ENCODE measurements at regions not wholly inside any gene's neighbourhood (a gene's known extent, or its start where the extent isn't known, plus 50 kb on each side); places are given as distances from the start of the nearest gene placed in this dataset.
"Not testable (repeated sequence)": the region's sequence is repeated elsewhere in the genome, so short reads cannot be mapped to it uniquely, and the experiment has no call there.

GRCh38 chr7:53596230-53596629 lies 560.8 kb downstream of the POM121L12 start:
- in situ Hi-C loops (cut with HindIII; ENCODE audit: low pct_unique_long_range_greater_than_20kb, low sequenced_read_pairs): no loop called here
- DNase-seq (ENCODE audit: low read depth): peak; percentile 29

GRCh38 chr7:53600296-53600695 lies 564.9 kb downstream of the POM121L12 start:
- no peak for DNase-seq (ENCODE audit: low read depth)
- in situ Hi-C loops (cut with HindIII; ENCODE audit: low pct_unique_long_range_greater_than_20kb, low sequenced_read_pairs): no loop called here

GRCh38 chr7:53602817-53603418 lies 567.5 kb downstream of the POM121L12 start:
- DNase-seq (ENCODE audit: low read depth): no peak
- in situ Hi-C loops (cut with HindIII; ENCODE audit: low pct_unique_long_range_greater_than_20kb, low sequenced_read_pairs): no loop called here

- DNase-seq (ENCODE audit: low read depth): no peak
- in situ Hi-C loops (cut with HindIII; ENCODE audit: low pct_unique_long_range_greater_than_20kb, low sequenced_read_pairs): no loop called here
Measured at GRCh38 chr7:53603461-53603860, 568.0 kb downstream of the POM121L12 start.

- no peak for DNase-seq (ENCODE audit: low read depth)
- in situ Hi-C loops (cut with HindIII; ENCODE audit: low pct_unique_long_range_greater_than_20kb, low sequenced_read_pairs): no loop called here
Measured at GRCh38 chr7:53604201-53604600, 568.8 kb downstream of the POM121L12 start.

- no peak for DNase-seq (ENCODE audit: low read depth)
- in situ Hi-C loops (cut with HindIII; ENCODE audit: low pct_unique_long_range_greater_than_20kb, low sequenced_read_pairs): no loop called here
Measured at GRCh38 chr7:53607961-53608360, 572.5 kb downstream of the POM121L12 start.

GRCh38 chr7:53609185-53609584 lies 573.8 kb downstream of the POM121L12 start:
- DNase-seq (ENCODE audit: low read depth): no peak
- in situ Hi-C loops (cut with HindIII; ENCODE audit: low pct_unique_long_range_greater_than_20kb, low sequenced_read_pairs): no loop called here

GRCh38 chr7:53611043-53611442 lies 575.6 kb downstream of the POM121L12 start:
- DNase-seq (ENCODE audit: low read depth): no peak
- in situ Hi-C loops (cut with HindIII; ENCODE audit: low pct_unique_long_range_greater_than_20kb, low sequenced_read_pairs): no loop called here

GRCh38 chr7:53624356-53624755 lies 588.9 kb downstream of the POM121L12 start:
- no peak for DNase-seq (ENCODE audit: low read depth)
- in situ Hi-C loops (cut with HindIII; ENCODE audit: low pct_unique_long_range_greater_than_20kb, low sequenced_read_pairs): no loop called here

- DNase-seq (ENCODE audit: low read depth): no peak
- in situ Hi-C loops (cut with HindIII; ENCODE audit: low pct_unique_long_range_greater_than_20kb, low sequenced_read_pairs): no loop called here
Measured at GRCh38 chr7:53628775-53629174, 593.3 kb downstream of the POM121L12 start.

- DNase-seq (ENCODE audit: low read depth); in situ Hi-C loops (cut with HindIII; ENCODE audit: low pct_unique_long_range_greater_than_20kb, low sequenced_read_pairs): not testable (repeated sequence)
Measured at GRCh38 chr7:53635251-53635650, 599.8 kb downstream of the POM121L12 start.

- DNase-seq (ENCODE audit: low read depth): no peak
Measured at GRCh38 chr7:53638517-53638916, 603.1 kb downstream of the POM121L12 start.

GRCh38 chr7:53641091-53641490 lies 605.7 kb downstream of the POM121L12 start:
- no peak for DNase-seq (ENCODE audit: low read depth)
- in situ Hi-C loops (cut with HindIII; ENCODE audit: low pct_unique_long_range_greater_than_20kb, low sequenced_read_pairs): no loop called here

More at GRCh38 chr7:53638517-53638916, 603.1 kb downstream of the POM121L12 start:
- in situ Hi-C loops (cut with HindIII; ENCODE audit: low pct_unique_long_range_greater_than_20kb, low sequenced_read_pairs): no loop called here

GRCh38 chr7:53642361-53642760 lies 606.9 kb downstream of the POM121L12 start:
- no peak for DNase-seq (ENCODE audit: low read depth)
- in situ Hi-C loops (cut with HindIII; ENCODE audit: low pct_unique_long_range_greater_than_20kb, low sequenced_read_pairs): no loop called here

- no peak for DNase-seq (ENCODE audit: low read depth)
- in situ Hi-C loops (cut with HindIII; ENCODE audit: low pct_unique_long_range_greater_than_20kb, low sequenced_read_pairs): no loop called here
Measured at GRCh38 chr7:53642866-53643265, 607.4 kb downstream of the POM121L12 start.

- in situ Hi-C loops (cut with HindIII; ENCODE audit: low pct_unique_long_range_greater_than_20kb, low sequenced_read_pairs): no loop called here
- DNase-seq (ENCODE audit: low read depth): no peak
Measured at GRCh38 chr7:53656881-53657280, 621.4 kb downstream of the POM121L12 start.

- in situ Hi-C loops (cut with HindIII; ENCODE audit: low pct_unique_long_range_greater_than_20kb, low sequenced_read_pairs): no loop called here
- no peak for DNase-seq (ENCODE audit: low read depth)
Measured at GRCh38 chr7:53657586-53657985, 622.2 kb downstream of the POM121L12 start.

- in situ Hi-C loops (cut with HindIII; ENCODE audit: low pct_unique_long_range_greater_than_20kb, low sequenced_read_pairs): no loop called here
- no peak for DNase-seq (ENCODE audit: low read depth)
Measured at GRCh38 chr7:53658951-53659350, 623.5 kb downstream of the POM121L12 start.

GRCh38 chr7:53661645-53662217 lies 626.3 kb downstream of the POM121L12 start:
- in situ Hi-C loops (cut with HindIII; ENCODE audit: low pct_unique_long_range_greater_than_20kb, low sequenced_read_pairs): no loop called here
- DNase-seq (ENCODE audit: low read depth): no peak

GRCh38 chr7:53672681-53673080 lies 637.2 kb downstream of the POM121L12 start:
- in situ Hi-C loops (cut with HindIII; ENCODE audit: low pct_unique_long_range_greater_than_20kb, low sequenced_read_pairs): no loop called here
- no peak for DNase-seq (ENCODE audit: low read depth)

Data from Caki2 (cell line).